KG1 (cell line): ENCODE measurements at regions not wholly inside any gene's neighbourhood (a gene's known extent, or its start where the extent isn't known, plus 50 kb on each side); places are given as distances from the start of the nearest gene placed in this dataset.
A peak's percentile ranks its signal among the peaks of the same experiment; 100 is the strongest.

Experiments
- DNase-seq: peaks from one replicate; lab custom pipeline; 2025; lab: John Stamatoyannopoulos, UW

- no peak for DNase-seq
Measured at GRCh38 chr2:22900674-22901073, 484.3 kb upstream of the KLHL29 start.

GRCh38 chr2:22901471-22902179, 483.4 kb upstream of the KLHL29 start:
- DNase-seq = no peak

- no peak for DNase-seq
Measured at GRCh38 chr2:22902180-22902550, 482.8 kb upstream of the KLHL29 start.

- DNase-seq = no peak
Measured at GRCh38 chr2:22902662-22903165, 482.3 kb upstream of the KLHL29 start.

- no peak for DNase-seq
Measured at GRCh38 chr2:22903616-22904015, 481.4 kb upstream of the KLHL29 start.

GRCh38 chr2:22904126-22904684, 480.8 kb upstream of the KLHL29 start:
- DNase-seq = peak; percentile 1

- DNase-seq = no peak
Measured at GRCh38 chr2:22907330-22907729, 477.6 kb upstream of the KLHL29 start.

- DNase-seq = no peak
Measured at GRCh38 chr2:22912398-22912797, 472.6 kb upstream of the KLHL29 start.

GRCh38 chr2:22929998-22930397, 455.0 kb upstream of the KLHL29 start:
- no peak for DNase-seq

- no peak for DNase-seq
Measured at GRCh38 chr2:22930781-22931180, 454.2 kb upstream of the KLHL29 start.

GRCh38 chr2:22932288-22932687, 452.7 kb upstream of the KLHL29 start:
- no peak for DNase-seq

GRCh38 chr2:22934747-22935146, 450.2 kb upstream of the KLHL29 start:
- no peak for DNase-seq

GRCh38 chr2:22942441-22942840, 442.5 kb upstream of the KLHL29 start:
- DNase-seq = no peak

- no peak for DNase-seq
Measured at GRCh38 chr2:22944143-22944542, 440.8 kb upstream of the KLHL29 start.

- no peak for DNase-seq
Measured at GRCh38 chr2:22946553-22946952, 438.4 kb upstream of the KLHL29 start.

GRCh38 chr2:22947741-22948140, 437.2 kb upstream of the KLHL29 start:
- no peak for DNase-seq

- DNase-seq = no peak
Measured at GRCh38 chr2:22950431-22950830, 434.5 kb upstream of the KLHL29 start.

- DNase-seq = no peak
Measured at GRCh38 chr2:22952656-22953225, 432.2 kb upstream of the KLHL29 start.

GRCh38 chr2:22957446-22957845, 427.5 kb upstream of the KLHL29 start:
- no peak for DNase-seq

- no peak for DNase-seq
Measured at GRCh38 chr2:22958308-22958707, 426.7 kb upstream of the KLHL29 start.

GRCh38 chr2:22967756-22968155, 417.2 kb upstream of the KLHL29 start:
- no peak for DNase-seq

- no peak for DNase-seq
Measured at GRCh38 chr2:22970284-22970975, 414.5 kb upstream of the KLHL29 start.

- no peak for DNase-seq
Measured at GRCh38 chr2:22970991-22971390, 414.0 kb upstream of the KLHL29 start.
